Osteoblast (primary cell): ENCODE measurements at regions not wholly inside any gene's neighbourhood (a gene's known extent, or its start where the extent isn't known, plus 50 kb on each side); places are given as distances from the start of the nearest gene placed in this dataset.

Source experiments
- DNase-seq: peaks from one replicate; pipeline ENCODE4 v3.0.0; 2011; ENCODE audit warnings: low spot score, mixed read lengths; ENCODE audit not compliant: insufficient read length; ENCODE audit errors: missing footprints
- H2AFZ ChIP-seq: 2 replicates; pipeline ENCODE4 v1.6.0; 2011; ENCODE audit warnings: mild to moderate bottlenecking, low read length
- H3K27ac ChIP-seq: 2 replicates; pipeline ENCODE4 v1.5.1; 2011; ENCODE audit warnings: mild to moderate bottlenecking, low read depth, low read length, moderate library complexity
- H3K27me3 ChIP-seq: 2 replicates; pipeline ENCODE4 v1.6.0; 2012; ENCODE audit warnings: mild to moderate bottlenecking, control low read depth, inconsistent platforms, low read length, moderate library complexity; ENCODE audit not compliant: insufficient read depth
- H3K36me3 ChIP-seq: 2 replicates; pipeline ENCODE4 v1.5.1; 2011; ENCODE audit warnings: mild to moderate bottlenecking, low read length, control low read depth, moderate library complexity; ENCODE audit not compliant: insufficient read depth
- H3K4me1 ChIP-seq: 2 replicates; pipeline ENCODE4 v1.5.1; 2011; ENCODE audit warnings: mild to moderate bottlenecking, low read length, control low read depth, moderate library complexity; ENCODE audit not compliant: insufficient read depth
- H3K4me2 ChIP-seq: 2 replicates; pipeline ENCODE4 v1.6.0; 2011; ENCODE audit warnings: mild to moderate bottlenecking, low read length; ENCODE audit not compliant: insufficient read depth
- H3K4me3 ChIP-seq: fragments of 200-600 bp; sonication (generic); 3 replicates; pipeline ENCODE4 v1.5.1; 2012; ENCODE audit warnings: mild to moderate bottlenecking, low read length, inconsistent platforms; ENCODE audit not compliant: insufficient read depth
- H3K79me2 ChIP-seq: 2 replicates; pipeline ENCODE4 v1.6.0; 2012; ENCODE audit warnings: mild to moderate bottlenecking, low read length, control low read depth, inconsistent platforms; ENCODE audit not compliant: insufficient read depth
- H3K9me3 ChIP-seq: 2 replicates; pipeline ENCODE4 v1.5.1; 2011; ENCODE audit warnings: low read depth, low read length, control low read depth
- H4K20me1 ChIP-seq: 2 replicates; pipeline ENCODE4 v1.6.0; 2012; ENCODE audit warnings: mild to moderate bottlenecking, low read length, control low read depth; ENCODE audit not compliant: insufficient read depth
- CTCF ChIP-seq: IDR thresholded peaks from 2 replicates; pipeline ENCODE4 v1.5.1; 2011; ENCODE audit warnings: mild to moderate bottlenecking, low read depth, low read length, moderate library complexity; ENCODE audit errors: extremely low read depth

GRCh38 chr14:97283841-97284240, 486.7 kb downstream of the VRK1 start:
- Histone ChIP-seq H3K4me2 (no peak overlapping the region), H3K36me3 (no peaks in the 10 kb centered on the region), H3K9me3 (no peaks in the 10 kb centered on the region), H3K27ac (no peak overlapping the region), H2AFZ (no peak overlapping the region), H4K20me1 (no peaks in the 10 kb centered on the region), H3K4me1 (no peaks in the 10 kb centered on the region), H3K27me3 (no peaks in the 10 kb centered on the region), H3K4me3 (no peak overlapping the region), H3K79me2 (no peaks in the 10 kb centered on the region)
- TF ChIP-seq CTCF, result no peak
- DNase-seq, result no peak

- Histone ChIP-seq H2AFZ (no peak overlapping the region), H3K9me3 (no peaks in the 10 kb centered on the region), H3K4me3 (no peak overlapping the region), H3K4me1 (no peaks in the 10 kb centered on the region), H3K27me3 (no peaks in the 10 kb centered on the region), H3K27ac (no peak overlapping the region), H3K36me3 (no peaks in the 10 kb centered on the region), H3K79me2 (no peaks in the 10 kb centered on the region), H4K20me1 (no peaks in the 10 kb centered on the region), H3K4me2 (no peak overlapping the region)
- TF ChIP-seq CTCF, result no peak
- DNase-seq, result no peak
These were observed 490.8 kb downstream of the VRK1 start for GRCh38 chr14:97287956-97288355.

GRCh38 chr14:97290065-97290464, 492.9 kb downstream of the VRK1 start:
- no peaks in the 10 kb centered on the region for H3K4me1 ChIP-seq
- no peak for TF ChIP-seq CTCF
- no peak overlapping the region for H3K27ac ChIP-seq
- no peaks in the 10 kb centered on the region for H3K27me3 ChIP-seq
- H4K20me1 ChIP-seq, result no peaks in the 10 kb centered on the region
- H3K79me2 ChIP-seq, result no peaks in the 10 kb centered on the region
- no peak overlapping the region for H3K4me3 ChIP-seq
- H3K4me2 ChIP-seq, result no peak overlapping the region
- H3K9me3 ChIP-seq, result no peaks in the 10 kb centered on the region
- no peak for DNase-seq
- H3K36me3 ChIP-seq, result no peaks in the 10 kb centered on the region
- H2AFZ ChIP-seq, result no peak overlapping the region

GRCh38 chr14:97290977-97291376, 493.8 kb downstream of the VRK1 start:
- Histone ChIP-seq H2AFZ (no peak overlapping the region), H4K20me1 (no peaks in the 10 kb centered on the region), H3K4me2 (no peak overlapping the region), H3K36me3 (no peaks in the 10 kb centered on the region), H3K27me3 (no peaks in the 10 kb centered on the region), H3K9me3 (no peaks in the 10 kb centered on the region), H3K4me3 (no peak overlapping the region), H3K27ac (no peak overlapping the region), H3K4me1 (no peaks in the 10 kb centered on the region), H3K79me2 (no peaks in the 10 kb centered on the region)
- TF ChIP-seq CTCF, result no peak
- no peak for DNase-seq
